PC-9 (cell line): ENCODE measurements at regions not wholly inside any gene's neighbourhood (a gene's known extent, or its start where the extent isn't known, plus 50 kb on each side); places are given as distances from the start of the nearest gene placed in this dataset.

Experiments used
- CTCF ChIP-seq: fragments of 200-600 bp; sonication (generic); conservative IDR thresholded peaks from 2 replicates; pipeline ENCODE4 v1.6.1; 2017; ENCODE audit warnings: mixed run types, antibody characterized with exemption, mild to moderate bottlenecking, moderate library complexity
- EZH2 ChIP-seq: fragments of 200-600 bp; sonication (generic); IDR thresholded peaks from 2 replicates; pipeline ENCODE4 v1.8.0; 2017; ENCODE audit warnings: antibody characterized with exemption, low read depth

DNA sequence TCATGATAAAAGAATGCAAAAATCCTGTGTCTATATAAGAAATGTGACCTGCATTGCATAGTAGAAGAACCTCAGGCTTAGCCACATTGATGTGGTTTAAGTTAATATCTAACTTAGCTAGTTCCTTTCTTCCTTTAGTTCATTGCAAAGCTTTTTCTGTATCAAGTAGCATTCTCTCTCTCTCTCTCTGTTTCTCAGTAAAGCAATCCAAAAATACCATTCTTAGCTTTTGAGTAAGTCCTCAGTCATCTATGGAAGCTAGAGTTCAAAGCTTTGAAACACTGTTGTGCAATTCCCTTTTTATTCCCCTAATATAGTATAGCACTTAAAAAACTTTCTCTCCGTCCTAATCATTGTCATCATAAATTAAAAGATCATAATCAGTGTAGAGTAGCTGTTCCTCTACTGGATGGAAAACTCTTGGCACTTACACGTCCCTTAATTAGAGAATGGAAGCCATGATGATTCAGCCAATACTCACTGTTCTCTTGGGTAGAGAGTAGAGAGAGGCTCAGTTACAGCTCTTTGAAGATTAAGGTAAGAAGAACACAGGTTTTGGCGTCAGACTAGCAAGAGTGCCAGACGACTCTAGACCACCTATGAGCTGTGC is 350.3 kb upstream of the LYPLAL1 start:
- TF ChIP-seq CTCF, result no peak
- TF ChIP-seq EZH2, result no peak
